ENCODE measurements at regions not wholly inside any gene's neighbourhood (a gene's known extent, or its start where the extent isn't known, plus 50 kb on each side); places are given as distances from the start of the nearest gene placed in this dataset.

- H3K9me3 Mint-ChIP-seq: no peaks in the 10 kb centered on the region
- POLR2A ChIA-PET: no interaction called here
Observed at GRCh38 chr16:82419332-82419731, 207.4 kb upstream of the CDH13 start.

GRCh38 chr16:82414476-82414875, 212.3 kb upstream of the CDH13 start:
- Mint-ChIP-seq H3K4me1 (no peaks in the 10 kb centered on the region), H3K27me3 (ENCODE audit: low read depth) (no peaks in the 10 kb centered on the region), H3K9me3 (no peaks in the 10 kb centered on the region), H3K27ac (no peak overlapping the region), H3K36me3 (no peaks in the 10 kb centered on the region), H3K4me3 (no peak overlapping the region)
- no peak for TF ChIP-seq FOXJ3 (CRISPR knock-in tag; IDR thresholded peaks at IDR 0.05; ENCODE audit: borderline replicate concordance)
- no peak for TF ChIP-seq JAZF1 (CRISPR knock-in tag; IDR thresholded peaks at IDR 0.05)
- no peak for TF ChIP-seq PREB (CRISPR knock-in tag; IDR thresholded peaks at IDR 0.05; ENCODE audit: borderline replicate concordance)
- TF ChIP-seq GTF2I (CRISPR knock-in tag; conservative IDR thresholded peaks at IDR 0.05): no peak
- TF ChIP-seq ZNF263 (CRISPR knock-in tag; IDR thresholded peaks at IDR 0.05; ENCODE audit: low read depth): no peak
- ChIA-PET CTCF (interaction anchor here (1.1 to 2.1 kb wide), 5 partner anchors 25 to 190 kb away, joined by 3 to 9 read pairs (median 5); no protein-coding TSS in a partner anchor), POLR2A (no interaction called here)
- DNase-seq (ENCODE audit: low spot score) (no peak), ATAC-seq (no peak)

More at GRCh38 chr16:82419332-82419731, 207.4 kb upstream of the CDH13 start:
- no peak overlapping the region for H3K27ac Mint-ChIP-seq
- no peak overlapping the region for H3K4me3 Mint-ChIP-seq
- no peak for ATAC-seq
- H3K27me3 Mint-ChIP-seq (ENCODE audit: low read depth): no peaks in the 10 kb centered on the region; the same call in 1 of the 2 replicates
- no peak for DNase-seq (ENCODE audit: low spot score)
- CTCF ChIA-PET: interaction anchor here (1.5 kb wide), 1 partner anchor 75 kb away, joined by 3 read pairs; no protein-coding TSS in a partner anchor
- H3K36me3 Mint-ChIP-seq: no peaks in the 10 kb centered on the region
- TF ChIP-seq PREB (CRISPR knock-in tag; IDR thresholded peaks at IDR 0.05; ENCODE audit: borderline replicate concordance): no peak
- no peak for TF ChIP-seq ETV6 (CRISPR knock-in tag; IDR thresholded peaks at IDR 0.05)
- TF ChIP-seq CBFB (CRISPR knock-in tag; IDR thresholded peaks at IDR 0.05; ENCODE audit: low read depth): no peak
- no peak for TF ChIP-seq ZMAT4 (CRISPR knock-in tag; IDR thresholded peaks at IDR 0.05)
- no peak for TF ChIP-seq SMAD4 (CRISPR knock-in tag; IDR thresholded peaks at IDR 0.05)
- H3K4me1 Mint-ChIP-seq: no peaks in the 10 kb centered on the region

GRCh38 chr16:82412770-82413169, 214.0 kb upstream of the CDH13 start:
- ChIA-PET POLR2A (no interaction called here), CTCF (interaction anchor here (1.1 to 2.1 kb wide), 2 partner anchors 44 kb away, joined by 3 to 9 read pairs; no protein-coding TSS in a partner anchor)
- Mint-ChIP-seq H3K4me3 (no peak overlapping the region), H3K27ac (no peak overlapping the region), H3K27me3 (ENCODE audit: low read depth) (no peaks in the 10 kb centered on the region), H3K36me3 (no peaks in the 10 kb centered on the region), H3K9me3 (0 out of 2 replicates have a peak, but pooled peaks cover 3% of the 10 kb centered on the region), H3K4me1 (no peaks in the 10 kb centered on the region)
- no peak for DNase-seq (ENCODE audit: low spot score)
- no peak for TF ChIP-seq SMAD3 (CRISPR knock-in tag; IDR thresholded peaks at IDR 0.05; ENCODE audit: borderline replicate concordance)
- no peak for TF ChIP-seq RELA (CRISPR knock-in tag; IDR thresholded peaks at IDR 0.05; ENCODE audit: borderline replicate concordance)
- no peak for TF ChIP-seq PRRX2 (CRISPR knock-in tag; IDR thresholded peaks at IDR 0.05)
- TF ChIP-seq EMX1 (CRISPR knock-in tag; IDR thresholded peaks at IDR 0.05): no peak
- no peak for TF ChIP-seq ZNF396 (CRISPR knock-in tag; IDR thresholded peaks at IDR 0.05; ENCODE audit: borderline replicate concordance)
- TF ChIP-seq TCF7 (CRISPR knock-in tag; IDR thresholded peaks at IDR 0.05; ENCODE audit: low read depth): no peak
- no peak for TF ChIP-seq TP53 (CRISPR knock-in tag; IDR thresholded peaks at IDR 0.05)
- no peak for TF ChIP-seq GTF2I (CRISPR knock-in tag; conservative IDR thresholded peaks at IDR 0.05)
- ATAC-seq: no peak

- peaks cover 5% of the 10 kb centered on the region for H3K4me1 Mint-ChIP-seq
- H3K27ac Mint-ChIP-seq: no peak overlapping the region
- DNase-seq (ENCODE audit: low spot score): no peak
- no peaks in the 10 kb centered on the region for H3K27me3 Mint-ChIP-seq (ENCODE audit: low read depth)
- ChIA-PET CTCF (interaction anchor here (1.3 kb wide), 1 partner anchor 142 kb away, joined by 6 read pairs; no protein-coding TSS in a partner anchor), POLR2A (no interaction called here)
- H3K36me3 Mint-ChIP-seq: no peaks in the 10 kb centered on the region
- H3K9me3 Mint-ChIP-seq: 0 out of 2 replicates have a peak, but pooled peaks cover 11% of the 10 kb centered on the region
- H3K4me3 Mint-ChIP-seq: no peak overlapping the region
- no peak for ATAC-seq
- no peak for TF ChIP-seq SP1 (CRISPR knock-in tag; conservative IDR thresholded peaks at IDR 0.05)
- no peak for TF ChIP-seq FOXJ3 (CRISPR knock-in tag; IDR thresholded peaks at IDR 0.05; ENCODE audit: borderline replicate concordance)
- TF ChIP-seq CREB1 (CRISPR knock-in tag; IDR thresholded peaks at IDR 0.05): no peak
- no peak for TF ChIP-seq FOXK1 (CRISPR knock-in tag; IDR thresholded peaks at IDR 0.05)
- TF ChIP-seq SOX15 (CRISPR knock-in tag; IDR thresholded peaks at IDR 0.05): no peak
- no peak for TF ChIP-seq AFF4 (CRISPR knock-in tag; IDR thresholded peaks at IDR 0.05; ENCODE audit: borderline replicate concordance)
- TF ChIP-seq ZNF263 (CRISPR knock-in tag; IDR thresholded peaks at IDR 0.05; ENCODE audit: low read depth): no peak
- TF ChIP-seq SMAD3 (CRISPR knock-in tag; IDR thresholded peaks at IDR 0.05; ENCODE audit: borderline replicate concordance): no peak
- no peak for TF ChIP-seq USF2 (CRISPR knock-in tag; IDR thresholded peaks at IDR 0.05)
Observed at GRCh38 chr16:82405736-82406135, 221.0 kb upstream of the CDH13 start.
